ENCODE measurements at regions not wholly inside any gene's neighbourhood (a gene's known extent, or its start where the extent isn't known, plus 50 kb on each side); places are given as distances from the start of the nearest gene placed in this dataset.

- intact Hi-C loops (cut with DNase I), result no loop called here
- Histone ChIP-seq H3K27me3 (no peaks in the 10 kb centered on the region), H3K27ac (replicated peaks in 1 of 4) (no peak overlapping the region), H3K4me1 (peaks cover 0 to 10% (median 6%) of the 10 kb centered on the region in 4 donors), H3K9me3 (no peaks in the 10 kb centered on the region), H3K4me3 (no peak overlapping the region), H3K36me3 (no peaks in the 10 kb centered on the region)
- WGBS, result 86% methylated on average over 4 of the region's 4 CpGs
- DNase-seq (ENCODE audit: extremely low spot score), result no peak
- no peak for TF ChIP-seq POLR2AphosphoS5 (IDR thresholded peaks at IDR 0.05)
- TF ChIP-seq CTCF (IDR thresholded peaks at IDR 0.05), result no peak
- no peak for TF ChIP-seq EP300 (IDR thresholded peaks at IDR 0.05)
- TF ChIP-seq POLR2A (IDR thresholded peaks at IDR 0.05; ENCODE audit: low read depth), result no peak
Observed at GRCh38 chr11:88410056-88410455, 72.5 kb upstream of the CTSC start.

- intact Hi-C loops (cut with DNase I), result no loop called here
- DNase-seq (ENCODE audit: extremely low spot score), result no peak
- no peak overlapping the region for H3K27ac ChIP-seq (replicated peaks in 1 of 4)
- H3K9me3 ChIP-seq, result no peaks in the 10 kb centered on the region
- no peak for TF ChIP-seq EP300 (IDR thresholded peaks at IDR 0.05)
- no peak for TF ChIP-seq CTCF (IDR thresholded peaks at IDR 0.05)
- no peak for TF ChIP-seq POLR2AphosphoS5 (IDR thresholded peaks at IDR 0.05)
- H3K4me1 ChIP-seq, result peaks cover 11 to 16% (median 15%) of the 10 kb centered on the region in 4 donors
- H3K27me3 ChIP-seq, result no peaks in the 10 kb centered on the region
- no peaks in the 10 kb centered on the region for H3K36me3 ChIP-seq
- H3K4me3 ChIP-seq, result no peak overlapping the region
Observed at GRCh38 chr11:88406876-88407275, 69.3 kb upstream of the CTSC start.

- H3K36me3 ChIP-seq, result no peaks in the 10 kb centered on the region
- no peaks in the 10 kb centered on the region for H3K9me3 ChIP-seq
- H3K27me3 ChIP-seq, result no peaks in the 10 kb centered on the region
- no peak for TF ChIP-seq CTCF (IDR thresholded peaks at IDR 0.05)
- TF ChIP-seq POLR2AphosphoS5 (IDR thresholded peaks at IDR 0.05), result no peak
- TF ChIP-seq EP300 (IDR thresholded peaks at IDR 0.05), result no peak
- TF ChIP-seq POLR2A (IDR thresholded peaks at IDR 0.05; ENCODE audit: low read depth), result no peak
- no peak for DNase-seq (ENCODE audit: extremely low spot score)
- intact Hi-C loops (cut with DNase I), result no loop called here
- H3K4me3 ChIP-seq, result no peak overlapping the region
- no peak overlapping the region for H3K27ac ChIP-seq (replicated peaks in 1 of 4)
- H3K4me1 ChIP-seq, result peaks cover 11 to 17% (median 17%) of the 10 kb centered on the region in 4 donors
- 78% methylated on average over 4 of the region's 4 CpGs for WGBS
Observed at GRCh38 chr11:88405853-88406252, 68.3 kb upstream of the CTSC start.

GRCh38 chr11:88404932-88405710 is 67.6 kb upstream of the CTSC start:
- Histone ChIP-seq H3K27me3 (no peaks in the 10 kb centered on the region), H3K4me1 (peaks cover 11 to 17% (median 17%) of the 10 kb centered on the region in 4 donors), H3K27ac (replicated peaks in 1 of 4) (no peak overlapping the region), H3K4me3 (no peak overlapping the region), H3K9me3 (no peaks in the 10 kb centered on the region), H3K36me3 (no peaks in the 10 kb centered on the region)
- intact Hi-C loops (cut with DNase I), result loop anchor here (5.0 kb wide), 1 partner anchor 68 kb away; the partner anchor contains the start of gene CTSC
- WGBS, result 88% methylated on average over 1 of the region's 1 CpG
- TF ChIP-seq EP300 (IDR thresholded peaks at IDR 0.05) (no peak), POLR2AphosphoS5 (IDR thresholded peaks at IDR 0.05) (no peak), POLR2A (IDR thresholded peaks at IDR 0.05; ENCODE audit: low read depth) (no peak), CTCF (IDR thresholded peaks at IDR 0.05) (no peak)
- no peak for DNase-seq (ENCODE audit: extremely low spot score)

Measured in esophagus muscularis mucosa (tissue), 4 donors.